Adrenal gland (tissue), 9 donors: ENCODE measurements at regions not wholly inside any gene's neighbourhood (a gene's known extent, or its start where the extent isn't known, plus 50 kb on each side); places are given as distances from the start of the nearest gene placed in this dataset.

Experiments used
- DNase-seq, 7 donors: peaks; one replicate each; pipeline ENCODE4 v3.0.0-alpha.2; 2019 to 2020
- H3K27ac ChIP-seq, 5 donors: fragments of 200-600 bp; sonication (generic) in 4 of 5; 1 replicate in 3 of 5; 2 replicates in 2 of 5; pipeline versions ENCODE4 v1.5.1 to v1.8.0; 2016 to 2020; ENCODE audit warnings: mild to moderate bottlenecking in 1 of 5
- H3K27me3 ChIP-seq: fragments of 200-600 bp; 2 replicates; pipeline ENCODE4 v1.8.0; 2021
- H3K36me3 ChIP-seq, 2 donors: fragments of 200-600 bp; replicated peaks in 1 of 2; 1 replicate in 1 of 2; 2 replicates in 1 of 2; pipeline versions ENCODE4 v1.5.1 to v1.8.0; 2018 to 2022
- H3K4me1 ChIP-seq, 2 donors: fragments of 200-600 bp; replicated peaks in 1 of 2; 1 replicate in 1 of 2; 2 replicates in 1 of 2; pipeline versions ENCODE4 v1.5.1 to v1.8.0; 2018 to 2021
- H3K4me3 ChIP-seq, 4 donors: fragments of 200-600 bp; sonication (generic) in 3 of 4; one replicate each; pipeline ENCODE4 v1.5.1; 2016 to 2018
- H3K9me3 ChIP-seq, 3 donors: fragments of 200-600 bp; sonication (generic) in 1 of 3; replicated peaks in 1 of 3; 1 replicate in 2 of 3; 2 replicates in 1 of 3; pipeline versions ENCODE4 v1.5.1 to v1.8.0; 2016 to 2021
- POLR2A ChIP-seq, 2 donors: fragments of 450-650 bp; IDR thresholded peaks; one replicate each; pipeline ENCODE4 v1.6.1; 2017; ENCODE audit warnings: antibody characterized with exemption in 2 of 2, mild to moderate bottlenecking in 2 of 2, moderate library complexity in 1 of 2
- WGBS, 4 donors: extraction: QIAGEN DNeasy Blood & Tissue Kit in 2 of 4; methylation state at CpG; one replicate each; pipeline versions ENCODE4 v1.1.5 to v1.1.7; 2013 to 2017; 5-methylcytosine and 5-hydroxymethylcytosine counted together
- intact Hi-C, 2 donors: fragments of 100-400 bp; cut with DNase I; formaldehyde crosslinking; loops; one replicate each; pipeline versions ENCODE4 v1.14.1 to v1.15.0; 2022 to 2023
- TF ChIP-seq, protein P1 (sequence below), 6 experiments: fragments of 450-650 bp in 4 of 6; fragments of 200-600 bp in 2 of 6; sonication (generic) in 1 of 6; IDR thresholded peaks; 1 replicate in 5 of 6; 2 replicates in 1 of 6; pipeline versions ENCODE4 v1.5.1 to v1.8.0; 2016 to 2021; ENCODE audit warnings: antibody characterized with exemption in 6 of 6, mild to moderate bottlenecking in 2 of 6, moderate library complexity in 1 of 6
- donor health status: healthy with polysubstance abuse.
- donor health status: Bipolar disorder and iron deficiency.
- donor health status: DM: yes; HTN: yes; CAD: no.
- donor health status: DM: no; HTN: no; CAD: no.
- donor health status: DM: no; HTN: no; CAD: no.

DNA sequence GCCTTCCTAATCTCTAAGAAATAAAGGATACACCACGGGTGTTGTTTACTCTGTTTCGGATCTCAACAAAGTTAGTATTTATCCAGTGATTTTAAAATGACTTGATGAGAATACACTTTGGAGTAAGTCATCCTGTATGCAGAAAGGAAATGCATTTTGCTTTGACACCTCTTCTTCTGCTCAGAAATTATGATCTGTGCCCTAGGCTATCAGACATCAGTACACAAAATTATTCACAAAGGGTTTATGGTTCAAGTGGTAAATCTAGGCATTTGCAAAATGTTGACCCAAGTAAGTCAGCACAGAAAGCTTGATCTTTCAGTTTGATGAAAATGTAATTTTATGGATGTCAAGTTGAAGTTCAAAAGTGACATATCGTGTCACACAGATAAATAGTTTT is 248.5 kb downstream of the ATP23 start:
- H3K9me3 ChIP-seq = no peaks in the 10 kb centered on the region
- no peaks in the 10 kb centered on the region for H3K36me3 ChIP-seq
- H3K27me3 ChIP-seq = no peaks in the 10 kb centered on the region
- 65 to 76% (median 70%) methylated on average over 3 of the region's 3 CpGs for WGBS, 4 donors
- no peaks in the 10 kb centered on the region for H3K4me1 ChIP-seq
- H3K4me3 ChIP-seq = no peak overlapping the region
- DNase-seq = no peak
- no peak overlapping the region for H3K27ac ChIP-seq
- TF ChIP-seq, protein P1, sequence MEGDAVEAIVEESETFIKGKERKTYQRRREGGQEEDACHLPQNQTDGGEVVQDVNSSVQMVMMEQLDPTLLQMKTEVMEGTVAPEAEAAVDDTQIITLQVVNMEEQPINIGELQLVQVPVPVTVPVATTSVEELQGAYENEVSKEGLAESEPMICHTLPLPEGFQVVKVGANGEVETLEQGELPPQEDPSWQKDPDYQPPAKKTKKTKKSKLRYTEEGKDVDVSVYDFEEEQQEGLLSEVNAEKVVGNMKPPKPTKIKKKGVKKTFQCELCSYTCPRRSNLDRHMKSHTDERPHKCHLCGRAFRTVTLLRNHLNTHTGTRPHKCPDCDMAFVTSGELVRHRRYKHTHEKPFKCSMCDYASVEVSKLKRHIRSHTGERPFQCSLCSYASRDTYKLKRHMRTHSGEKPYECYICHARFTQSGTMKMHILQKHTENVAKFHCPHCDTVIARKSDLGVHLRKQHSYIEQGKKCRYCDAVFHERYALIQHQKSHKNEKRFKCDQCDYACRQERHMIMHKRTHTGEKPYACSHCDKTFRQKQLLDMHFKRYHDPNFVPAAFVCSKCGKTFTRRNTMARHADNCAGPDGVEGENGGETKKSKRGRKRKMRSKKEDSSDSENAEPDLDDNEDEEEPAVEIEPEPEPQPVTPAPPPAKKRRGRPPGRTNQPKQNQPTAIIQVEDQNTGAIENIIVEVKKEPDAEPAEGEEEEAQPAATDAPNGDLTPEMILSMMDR (IDR thresholded peaks at IDR 0.05) = no peak
- TF ChIP-seq POLR2A (IDR thresholded peaks at IDR 0.05) = no peak
- intact Hi-C loops = no loop called here

DNA sequence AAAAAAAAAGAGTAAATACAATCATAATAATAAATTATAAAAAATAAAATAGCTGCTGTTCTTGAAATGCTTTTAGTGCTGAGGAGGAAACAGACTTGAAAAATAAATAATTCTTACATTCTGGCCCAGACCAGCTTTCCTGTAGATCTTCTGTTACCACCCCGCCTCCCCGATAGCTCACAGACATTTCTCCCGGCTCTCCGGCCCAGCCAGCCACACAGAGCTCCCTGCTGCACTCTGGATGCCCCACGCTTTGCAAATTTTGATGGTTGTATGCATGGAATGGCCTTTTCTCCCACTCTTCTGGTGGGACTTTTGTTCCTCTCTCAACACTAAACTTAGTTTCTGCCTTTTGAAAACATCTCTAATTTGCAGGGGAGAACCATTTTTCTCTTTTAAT is 249.3 kb downstream of the ATP23 start:
- DNase-seq = no peak
- no peak overlapping the region for H3K4me3 ChIP-seq
- 59 to 76% (median 72%) methylated on average over 5 of the region's 5 CpGs for WGBS, 4 donors
- intact Hi-C loops = no loop called here
- H3K9me3 ChIP-seq = no peaks in the 10 kb centered on the region
- no peak overlapping the region for H3K27ac ChIP-seq
- TF ChIP-seq, protein P1 (IDR thresholded peaks at IDR 0.05) = no peak
- TF ChIP-seq POLR2A (IDR thresholded peaks at IDR 0.05) = no peak
- no peaks in the 10 kb centered on the region for H3K36me3 ChIP-seq
- H3K4me1 ChIP-seq = no peaks in the 10 kb centered on the region
- no peaks in the 10 kb centered on the region for H3K27me3 ChIP-seq

DNA sequence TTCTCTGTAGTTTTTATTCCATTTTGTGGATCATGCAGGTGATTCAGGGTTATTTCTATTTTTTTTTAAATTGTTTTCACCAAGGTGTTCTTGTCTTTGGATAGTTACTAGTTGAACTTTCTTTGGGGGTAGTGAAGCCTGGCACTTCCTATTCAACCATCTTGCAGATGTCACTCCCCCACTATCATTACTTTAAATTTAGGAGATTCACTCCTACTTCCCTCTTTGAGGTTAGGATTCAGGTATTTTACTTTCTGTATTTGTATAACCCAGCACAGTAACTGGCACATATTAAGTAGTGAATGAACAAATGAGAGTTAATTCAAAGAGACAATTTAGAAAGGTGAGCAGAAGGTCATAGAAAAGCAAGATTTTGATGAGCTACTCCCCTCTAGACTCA is 255.6 kb downstream of the ATP23 start:
- intact Hi-C loops = no loop called here
- no peaks in the 10 kb centered on the region for H3K9me3 ChIP-seq
- H3K27me3 ChIP-seq = no peaks in the 10 kb centered on the region
- no peak overlapping the region for H3K27ac ChIP-seq
- no peak for DNase-seq
- H3K4me1 ChIP-seq = no peaks in the 10 kb centered on the region
- TF ChIP-seq, protein P1 (IDR thresholded peaks at IDR 0.05) = no peak
- no peak for TF ChIP-seq POLR2A (IDR thresholded peaks at IDR 0.05)
- H3K4me3 ChIP-seq = no peak overlapping the region
- H3K36me3 ChIP-seq = no peaks in the 10 kb centered on the region

DNA sequence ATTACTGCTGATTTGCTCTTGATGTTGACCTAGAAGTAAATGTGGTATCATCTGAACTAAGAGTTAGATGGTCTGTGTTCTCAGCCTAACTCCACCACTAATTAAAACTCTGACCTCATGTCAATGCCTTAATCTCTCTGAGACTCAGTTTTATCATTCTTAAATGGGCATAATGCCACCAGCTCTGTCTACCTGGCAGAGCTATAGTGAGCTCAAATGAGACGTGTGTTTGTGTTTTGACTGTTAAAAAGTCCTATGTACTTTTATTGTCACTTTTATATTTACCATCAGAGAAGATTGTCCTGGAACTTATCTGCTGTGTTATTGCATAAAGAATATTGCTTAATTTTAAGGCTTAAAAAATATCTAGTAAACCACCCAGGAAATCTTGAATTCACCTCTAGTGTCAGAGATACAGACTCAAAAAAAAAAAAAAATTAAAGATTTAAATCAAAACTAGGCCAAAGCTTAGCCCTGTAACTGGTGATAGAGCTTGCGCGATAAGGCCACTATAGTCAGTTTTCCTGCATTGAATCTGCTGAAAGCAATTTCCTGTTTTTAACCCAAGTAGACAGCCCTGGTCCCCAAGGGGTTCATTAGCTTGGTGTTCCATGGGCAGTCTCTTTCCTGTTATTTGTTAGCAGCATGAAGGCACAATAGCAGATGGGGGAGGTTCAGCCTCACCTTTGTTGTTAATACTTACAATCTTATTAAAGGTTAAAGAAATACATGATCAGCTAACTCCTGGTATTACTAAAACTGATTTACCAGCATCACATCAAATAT is 261.8 kb downstream of the ATP23 start:
- intact Hi-C loops = no loop called here
- H3K9me3 ChIP-seq = no peaks in the 10 kb centered on the region
- no peak overlapping the region for H3K4me3 ChIP-seq
- WGBS, 4 donors = 68 to 81% (median 75%) methylated on average over 3 of the region's 3 CpGs
- no peak for DNase-seq
- H3K36me3 ChIP-seq = no peaks in the 10 kb centered on the region
- H3K27ac ChIP-seq = no peak overlapping the region
- H3K4me1 ChIP-seq = no peaks in the 10 kb centered on the region
- H3K27me3 ChIP-seq = no peaks in the 10 kb centered on the region
- TF ChIP-seq, protein P1 (IDR thresholded peaks at IDR 0.05) = no peak
- TF ChIP-seq POLR2A (IDR thresholded peaks at IDR 0.05) = no peak
